HepG2 (cell line): ENCODE measurements at regions not wholly inside any gene's neighbourhood (a gene's known extent, or its start where the extent isn't known, plus 50 kb on each side); places are given as distances from the start of the nearest gene placed in this dataset.

ENCODE experiments used
- POLR2AphosphoS5 ChIP-seq: IDR thresholded peaks from 2 replicates; pipeline ENCODE4 v1.6.1; 2012; ENCODE audit warnings: low read depth, low read length
- RELA ChIP-seq: sonication (generic); formaldehyde crosslinking; IDR thresholded peaks from 2 replicates; pipeline ENCODE4 v1.4.0; 2020; ENCODE audit warnings: missing genetic modification reagents

DNA sequence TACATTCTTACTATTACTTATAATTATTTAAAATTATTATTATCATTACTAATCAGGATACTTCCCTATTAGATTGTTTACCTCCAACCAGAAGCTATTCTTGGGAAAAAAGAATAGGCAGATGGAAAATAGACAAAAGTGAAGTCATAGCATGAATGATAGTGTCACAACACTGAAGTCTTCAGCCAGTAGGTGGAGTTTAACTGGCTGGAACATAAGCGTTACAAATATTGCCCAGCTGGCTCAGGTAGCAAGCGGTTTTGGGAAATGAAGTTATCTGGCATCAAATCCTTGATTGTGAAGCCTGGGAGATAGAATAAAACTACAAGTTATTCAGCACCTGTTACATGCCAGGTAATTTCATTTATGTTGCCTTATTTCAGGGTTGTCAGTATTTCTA, 762.9 kb downstream of the C12orf50 start:
- TF ChIP-seq POLR2AphosphoS5 (no peak), RELA (CRISPR knock-in tag) (no peak)
